ENCODE measurements at regions not wholly inside any gene's neighbourhood (a gene's known extent, or its start where the extent isn't known, plus 50 kb on each side); places are given as distances from the start of the nearest gene placed in this dataset.
"Not testable (repeated sequence)": the region's sequence is repeated elsewhere in the genome, so short reads cannot be mapped to it uniquely, and the experiment has no call there.

DNA sequence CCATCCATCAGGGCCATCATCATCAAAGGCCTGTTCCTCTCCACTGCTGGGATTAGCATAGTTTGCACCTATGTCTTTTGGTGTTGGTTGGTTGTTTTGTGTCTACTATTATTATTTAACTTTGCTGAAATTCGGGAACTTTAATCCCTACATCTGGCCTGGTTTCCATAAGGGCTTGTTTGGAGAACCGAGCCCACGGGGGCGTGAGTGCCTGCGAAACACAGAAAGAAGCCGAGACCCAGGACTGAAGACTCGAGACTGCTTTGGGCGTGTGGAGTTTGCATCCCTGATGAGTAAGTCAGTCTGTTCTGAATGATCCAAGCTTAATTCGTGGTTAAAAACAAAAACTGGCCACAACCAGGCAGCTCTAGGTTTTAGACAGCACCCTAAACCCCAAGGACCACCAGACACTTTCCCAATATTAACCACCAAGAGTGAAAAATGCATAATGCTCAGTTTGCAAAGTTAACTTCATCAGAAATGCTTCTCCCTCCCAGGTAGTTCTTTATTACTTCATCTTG lies 195.6 kb downstream of the BCL2L11 start:
- DNase-seq (ENCODE audit: low spot score) = not testable (repeated sequence)

DNA sequence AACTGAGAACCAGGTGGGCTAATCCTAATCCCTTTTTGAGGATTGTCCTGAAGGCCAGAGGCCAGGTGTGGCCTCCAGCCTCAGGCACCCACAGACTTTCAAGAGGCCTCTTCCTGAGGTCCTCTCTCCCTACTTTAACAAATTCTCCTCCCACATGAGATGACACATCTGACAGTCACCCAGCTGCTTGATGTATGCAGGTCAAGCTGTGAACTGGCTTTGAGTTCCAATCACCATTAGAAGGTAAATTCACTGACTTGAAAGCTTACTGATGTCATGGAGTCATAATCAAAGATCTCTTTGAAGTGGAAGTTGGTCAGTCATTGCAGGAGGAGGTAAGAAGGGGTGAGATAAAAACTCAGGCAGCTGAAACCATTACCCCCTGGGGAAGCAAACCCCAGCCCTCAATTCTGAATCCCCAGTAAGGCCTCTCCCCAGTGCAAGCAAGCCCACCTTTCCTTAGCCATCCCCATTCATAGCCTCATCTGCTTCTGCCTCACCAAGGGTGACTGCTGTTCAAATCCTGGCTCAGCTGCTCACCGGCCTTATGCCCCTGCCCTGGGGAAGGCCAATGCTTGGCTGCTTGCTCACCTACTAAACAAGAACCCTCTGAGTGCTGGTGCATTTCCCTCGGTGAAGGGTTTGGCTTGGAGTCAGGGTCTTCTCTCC lies 196.3 kb downstream of the BCL2L11 start:
- DNase-seq (ENCODE audit: low spot score) = not testable (repeated sequence)

DNA sequence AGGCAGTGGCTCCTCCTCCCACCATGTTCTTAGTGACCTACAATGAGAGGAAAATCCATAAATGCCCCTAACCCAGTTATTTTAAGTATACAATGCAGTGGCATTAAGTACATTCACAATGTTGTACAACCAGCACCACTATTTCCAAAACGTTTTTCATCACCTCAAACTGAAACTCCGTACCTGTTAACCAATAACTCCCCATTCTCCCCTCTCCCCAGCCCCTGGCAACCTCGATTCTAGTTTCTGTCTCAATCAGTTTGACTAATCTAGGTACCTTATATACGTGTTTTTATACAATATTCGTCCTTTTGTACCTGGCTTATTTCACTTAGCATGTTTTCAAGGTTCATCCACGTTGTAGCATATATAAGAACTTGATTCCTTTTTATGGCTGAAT lies 198.8 kb downstream of the BCL2L11 start:
- DNase-seq (ENCODE audit: low spot score) = not testable (repeated sequence)

DNA sequence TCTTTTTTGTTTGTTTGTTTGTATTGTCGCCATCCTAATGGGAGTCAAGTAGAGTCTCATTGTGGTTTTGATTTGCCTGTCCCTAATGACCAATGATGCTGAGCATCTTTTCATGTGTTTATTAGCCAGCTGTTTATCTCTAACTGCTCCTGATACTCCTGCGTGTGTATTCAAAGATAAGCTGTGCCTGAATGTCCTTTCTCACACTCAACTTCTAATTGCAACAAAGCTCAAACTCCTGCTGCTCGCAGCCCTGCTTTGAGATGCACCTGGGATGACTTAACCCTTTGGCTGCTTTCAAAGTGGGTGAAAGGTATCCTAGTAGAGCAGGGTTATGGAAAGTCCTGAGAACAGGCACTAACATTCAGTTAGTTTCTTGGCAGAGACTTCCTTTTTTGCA lies 199.6 kb downstream of the BCL2L11 start:
- DNase-seq (ENCODE audit: low spot score) = not testable (repeated sequence)

DNA sequence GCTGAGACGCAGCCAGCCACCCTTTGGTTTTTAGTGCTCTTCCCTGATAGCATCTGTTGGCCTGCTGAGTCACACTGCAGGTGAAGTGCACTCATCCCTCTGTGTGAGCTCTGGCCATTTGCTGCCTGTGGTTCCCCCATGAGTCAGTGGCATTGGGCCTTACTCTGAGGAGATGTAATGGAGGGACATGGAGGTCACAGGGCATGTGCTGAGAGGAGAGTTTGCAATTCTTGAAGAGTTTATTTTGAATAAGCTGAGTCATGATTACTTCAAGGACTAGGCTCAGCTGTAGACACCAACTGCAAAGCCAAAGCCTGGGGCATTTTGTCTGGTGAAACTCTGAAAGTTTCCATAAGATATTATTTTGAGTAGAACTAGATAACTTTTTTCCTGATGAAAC lies 200.3 kb downstream of the BCL2L11 start:
- not testable (repeated sequence) for DNase-seq (ENCODE audit: low spot score)

DNA sequence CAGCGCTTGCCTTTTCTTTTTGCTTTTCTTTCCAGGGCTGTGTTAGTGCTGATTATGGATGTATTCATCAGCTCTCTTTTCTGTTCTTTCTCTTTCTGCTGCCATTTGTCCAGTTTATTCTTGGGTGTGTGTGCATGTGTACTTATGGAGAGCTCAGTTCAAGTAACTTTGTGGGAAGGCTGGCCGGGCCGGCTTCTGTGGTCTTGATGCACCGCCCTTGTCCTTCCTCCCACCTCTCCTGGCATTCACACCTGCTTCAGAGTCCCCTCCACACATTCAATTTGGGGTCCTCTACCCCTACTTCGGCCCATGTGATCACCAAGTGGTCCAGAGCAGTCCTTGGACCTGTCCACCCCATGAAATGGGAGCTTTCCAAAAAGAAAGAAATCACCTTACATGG lies 202.7 kb downstream of the BCL2L11 start:
- not testable (repeated sequence) for DNase-seq (ENCODE audit: low spot score)

DNA sequence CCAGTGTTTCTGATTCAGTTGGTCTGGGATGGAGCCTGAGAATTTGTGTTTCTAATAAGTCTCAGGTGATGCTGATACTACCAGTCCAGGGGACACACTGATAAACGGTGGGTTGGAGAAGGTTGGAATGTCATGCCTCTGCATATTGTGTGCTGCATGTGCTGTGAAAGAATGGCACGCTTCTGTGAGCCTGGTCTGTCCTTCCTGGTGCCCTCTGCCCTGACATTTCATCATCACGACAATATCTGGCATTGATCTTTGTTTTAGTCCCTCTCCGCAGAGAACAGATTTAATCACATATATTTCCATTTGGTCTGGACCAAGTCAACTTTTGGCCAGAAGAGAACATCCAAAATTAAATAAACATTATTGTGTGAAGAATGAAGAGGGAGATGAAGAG lies 207.0 kb downstream of the BCL2L11 start:
- DNase-seq (ENCODE audit: low spot score) = not testable (repeated sequence)

DNA sequence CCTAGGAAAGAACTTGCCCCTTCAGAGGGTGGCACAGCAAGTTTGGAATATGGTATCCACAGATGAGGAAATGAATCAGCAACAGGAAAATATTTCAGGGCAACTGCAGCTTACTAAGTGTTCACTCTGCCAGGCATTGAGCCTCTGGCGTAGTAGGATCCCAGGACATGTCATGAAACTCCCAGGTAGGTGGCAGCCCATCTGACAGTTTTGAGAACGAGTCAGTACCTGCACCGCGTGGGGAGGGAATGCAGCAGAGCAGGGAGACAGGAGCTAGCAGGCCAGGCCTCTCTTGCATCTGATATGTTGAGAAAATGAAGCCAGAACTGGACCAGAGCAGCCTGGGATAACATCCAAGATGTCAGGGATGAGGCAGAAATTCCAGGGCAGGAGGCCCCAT lies 208.6 kb downstream of the BCL2L11 start:
- DNase-seq (ENCODE audit: low spot score) = not testable (repeated sequence)

DNA sequence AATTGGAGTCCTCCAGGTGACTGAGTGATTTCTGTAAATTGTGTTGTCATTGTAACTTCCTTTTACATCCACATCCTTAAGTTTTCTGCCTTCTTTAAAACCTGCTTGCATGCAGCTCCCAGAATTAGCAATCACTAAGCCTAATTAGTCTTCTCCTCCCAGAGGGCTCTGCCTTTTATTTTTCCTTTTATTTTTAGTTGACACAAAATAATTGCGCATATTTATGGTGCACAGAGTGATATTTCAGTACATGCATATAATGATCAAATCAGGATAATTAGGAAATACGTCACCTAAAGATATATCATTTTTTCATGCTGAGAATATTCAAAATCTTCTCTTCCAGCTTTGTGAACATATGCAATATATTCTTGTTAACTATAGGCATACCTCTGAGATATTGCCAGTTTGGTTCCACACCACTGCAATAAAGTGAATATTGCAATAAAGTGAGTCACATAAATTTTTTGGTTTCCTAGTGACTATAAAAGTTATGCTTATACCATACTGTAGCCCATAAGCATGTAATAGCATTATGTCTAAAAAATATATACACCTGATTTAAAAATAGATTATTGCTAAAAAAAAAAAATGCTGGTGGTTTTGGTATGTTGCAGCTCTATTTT lies 210.5 kb downstream of the BCL2L11 start:
- not testable (repeated sequence) for DNase-seq (ENCODE audit: low spot score)

DNA sequence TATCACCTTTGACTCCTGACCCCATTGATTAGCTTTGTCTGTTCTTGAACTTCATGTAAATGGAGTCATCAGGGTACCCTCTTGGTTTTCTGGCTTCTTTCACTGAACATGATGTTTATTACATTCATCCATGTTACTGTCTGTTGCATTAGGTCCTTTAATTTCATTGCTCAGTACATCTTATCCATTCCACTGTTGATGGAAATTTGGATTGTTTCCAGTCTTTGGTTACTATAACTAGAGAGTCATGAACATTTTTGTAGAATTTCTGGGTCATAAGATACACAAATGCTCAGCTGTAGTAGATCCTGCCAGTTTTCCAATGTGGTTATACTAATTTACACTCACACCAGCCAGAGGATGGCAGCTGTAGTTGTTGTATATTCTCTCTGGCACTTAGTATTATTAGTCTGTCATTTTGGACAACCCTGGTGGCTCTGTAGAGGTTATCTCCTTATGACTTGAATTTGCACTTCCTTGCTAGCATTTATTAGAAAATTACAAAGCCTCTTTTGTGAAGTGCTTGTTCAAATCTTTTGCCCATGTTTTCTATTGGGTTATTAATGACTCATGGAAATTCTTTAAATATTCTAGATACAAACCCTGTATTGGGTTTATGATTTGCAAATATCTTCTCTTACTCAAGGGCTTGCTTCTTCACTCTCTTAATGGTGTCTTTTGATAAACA lies 214.7 kb downstream of the BCL2L11 start:
- DNase-seq (ENCODE audit: low spot score) = not testable (repeated sequence)

DNA sequence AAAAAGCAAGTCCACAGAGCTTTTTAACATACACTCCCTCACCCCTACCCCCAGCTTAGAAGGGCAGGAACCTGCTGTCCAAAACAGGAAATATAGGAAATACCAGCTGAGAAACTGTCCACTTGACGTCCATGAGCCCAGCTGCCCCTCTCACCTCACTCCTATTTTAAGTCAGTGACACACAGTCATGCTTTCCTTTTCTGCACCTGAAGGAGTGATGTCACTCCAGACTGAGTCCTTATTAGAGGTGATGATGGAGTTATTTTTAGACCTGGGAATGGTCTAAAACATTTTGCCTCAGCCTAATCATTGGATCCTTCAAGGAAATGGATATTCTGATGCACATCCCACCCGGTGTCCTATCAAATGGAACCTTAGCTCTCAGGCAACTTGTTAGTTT lies 217.8 kb downstream of the BCL2L11 start:
- not testable (repeated sequence) for DNase-seq (ENCODE audit: low spot score)

DNA sequence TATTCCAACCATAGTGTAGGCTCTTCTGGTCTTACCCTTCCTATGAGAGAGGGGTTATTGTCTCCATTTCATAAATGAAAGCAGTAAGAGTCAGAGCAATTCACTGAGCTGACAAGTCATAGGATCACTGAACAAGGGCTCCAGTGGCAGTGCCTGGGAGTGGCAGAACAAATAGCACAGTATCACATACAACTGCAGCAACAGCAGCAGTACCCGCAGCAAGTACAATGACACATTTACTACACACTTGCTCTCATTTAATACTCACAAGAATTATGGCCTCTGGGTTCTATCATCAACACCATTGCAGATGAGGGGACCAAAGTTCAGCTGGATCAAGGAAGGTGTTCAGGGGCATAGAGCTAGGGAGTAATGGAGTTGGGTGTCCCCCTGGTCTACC lies 218.8 kb downstream of the BCL2L11 start:
- DNase-seq (ENCODE audit: low spot score) = not testable (repeated sequence)

DNA sequence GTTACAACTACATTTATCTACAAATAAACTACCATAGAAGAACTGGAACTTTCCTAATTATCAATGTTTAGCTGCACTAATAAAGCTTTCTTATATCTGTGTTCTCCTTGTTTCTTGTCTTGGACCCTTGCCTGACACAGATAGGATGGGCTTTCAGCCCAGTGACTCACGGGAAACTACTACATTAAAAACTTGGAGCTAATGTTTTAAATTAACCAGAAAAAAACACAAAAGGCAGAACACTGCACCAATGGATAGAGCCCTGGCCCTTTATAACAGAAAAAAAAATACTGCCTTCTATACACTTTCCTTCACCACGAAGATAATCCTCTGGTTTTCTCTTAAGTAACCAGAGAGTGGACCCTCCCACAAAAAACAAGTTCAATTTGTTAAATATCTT lies 223.9 kb downstream of the BCL2L11 start:
- DNase-seq (ENCODE audit: low spot score) = not testable (repeated sequence)

DNA sequence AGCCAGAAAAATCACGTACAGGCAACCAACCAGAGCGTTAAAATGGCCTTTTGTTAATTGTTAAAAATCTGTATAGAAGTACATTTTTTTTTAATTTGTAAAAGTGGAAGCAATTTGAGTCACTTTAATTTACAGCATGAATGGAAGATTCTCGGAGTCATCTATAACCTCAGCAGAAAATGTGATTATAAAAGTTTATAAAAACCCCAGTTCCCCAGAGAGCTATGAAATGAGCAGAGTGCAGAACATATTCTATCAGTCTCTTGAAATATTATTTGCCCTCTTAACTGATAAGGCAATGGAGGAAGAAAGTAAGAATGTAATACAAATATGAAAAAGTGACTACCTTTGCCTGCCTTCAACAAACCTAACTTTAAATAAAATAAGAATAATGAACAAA lies 224.7 kb downstream of the BCL2L11 start:
- DNase-seq (ENCODE audit: low spot score) = not testable (repeated sequence)

DNA sequence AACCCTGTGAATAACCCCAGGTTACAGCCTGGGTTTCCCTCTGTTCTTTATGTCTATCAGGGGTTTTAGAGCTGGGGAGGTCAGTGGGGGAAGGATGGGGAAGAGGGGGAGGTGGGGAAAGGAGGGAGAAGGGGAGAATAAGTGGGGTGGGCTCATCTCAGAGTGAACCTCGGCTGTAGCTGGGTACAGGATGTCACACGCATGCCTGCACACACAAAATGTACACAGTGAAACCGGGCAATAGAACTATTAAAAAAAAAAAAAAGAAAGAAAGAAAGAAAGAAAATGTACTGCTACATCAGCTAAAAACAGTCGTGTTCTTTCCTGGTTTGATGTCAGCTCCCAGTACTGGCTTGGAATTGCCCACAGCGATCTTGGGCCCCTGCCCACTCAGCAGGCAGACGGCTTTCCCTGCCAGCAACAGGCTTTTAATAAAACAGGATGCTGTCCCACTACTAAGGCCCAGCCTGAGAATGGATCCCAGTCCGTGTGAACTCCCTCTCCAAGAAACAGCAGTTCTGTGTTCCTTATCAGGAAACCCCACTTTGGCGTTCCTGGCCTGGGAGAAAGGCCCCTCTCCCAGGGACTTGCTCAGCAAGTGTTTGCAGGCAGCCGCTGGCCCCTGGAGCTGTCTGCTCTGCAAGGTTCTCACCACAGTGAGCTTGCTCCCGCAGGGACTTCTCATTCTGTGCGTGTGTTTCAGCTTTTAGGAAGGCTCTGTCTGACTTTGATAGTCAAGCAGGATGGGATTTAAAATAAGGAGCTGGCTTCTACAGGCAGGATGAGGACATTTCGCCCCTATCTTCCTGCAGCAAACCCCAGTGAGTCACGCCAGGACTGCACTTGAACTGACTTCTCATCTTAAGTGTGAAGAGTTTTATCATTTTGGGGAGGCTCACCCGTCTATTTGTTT lies 225.6 kb downstream of the BCL2L11 start:
- DNase-seq (ENCODE audit: low spot score) = not testable (repeated sequence)

DNA sequence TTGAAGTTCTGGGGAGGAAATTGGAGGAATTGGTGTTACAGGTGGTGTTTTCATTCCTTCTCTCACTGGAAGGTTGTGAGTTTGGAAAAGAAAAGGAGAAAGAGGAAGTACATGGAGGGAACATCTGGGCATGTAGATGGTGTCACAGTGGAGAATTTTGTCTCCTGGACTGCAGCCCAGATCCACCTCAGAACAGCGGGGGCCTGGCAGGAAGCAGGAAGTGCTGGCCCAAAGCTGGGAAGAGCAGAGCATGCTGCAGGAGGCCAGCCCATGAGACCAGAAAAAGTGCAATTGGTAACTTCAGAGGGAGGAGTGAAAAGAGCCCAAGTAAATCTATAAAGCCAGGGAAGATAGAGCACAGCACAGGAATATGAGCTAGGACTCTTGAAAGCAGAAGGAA lies 227.0 kb downstream of the BCL2L11 start:
- not testable (repeated sequence) for DNase-seq (ENCODE audit: low spot score)

DNA sequence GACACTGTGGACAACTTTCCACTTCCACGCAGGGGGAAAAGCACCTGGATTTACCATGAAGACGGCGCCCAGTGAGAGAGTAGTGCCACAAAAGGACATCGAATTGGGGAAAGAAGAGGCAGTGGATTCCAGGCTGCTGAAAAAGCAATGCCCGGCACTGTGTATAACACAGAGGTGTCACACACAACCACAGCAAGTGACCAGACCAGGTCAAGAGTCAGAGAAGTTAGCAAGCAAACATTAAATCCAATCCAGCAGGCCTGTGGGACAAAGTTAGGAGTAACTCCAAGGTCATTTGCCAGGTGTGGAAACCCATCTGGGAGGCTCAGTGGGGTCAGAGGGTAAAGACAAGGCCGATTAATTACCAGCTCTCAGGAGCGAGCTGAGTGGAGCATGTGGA lies 227.6 kb downstream of the BCL2L11 start:
- DNase-seq (ENCODE audit: low spot score) = not testable (repeated sequence)

DNA sequence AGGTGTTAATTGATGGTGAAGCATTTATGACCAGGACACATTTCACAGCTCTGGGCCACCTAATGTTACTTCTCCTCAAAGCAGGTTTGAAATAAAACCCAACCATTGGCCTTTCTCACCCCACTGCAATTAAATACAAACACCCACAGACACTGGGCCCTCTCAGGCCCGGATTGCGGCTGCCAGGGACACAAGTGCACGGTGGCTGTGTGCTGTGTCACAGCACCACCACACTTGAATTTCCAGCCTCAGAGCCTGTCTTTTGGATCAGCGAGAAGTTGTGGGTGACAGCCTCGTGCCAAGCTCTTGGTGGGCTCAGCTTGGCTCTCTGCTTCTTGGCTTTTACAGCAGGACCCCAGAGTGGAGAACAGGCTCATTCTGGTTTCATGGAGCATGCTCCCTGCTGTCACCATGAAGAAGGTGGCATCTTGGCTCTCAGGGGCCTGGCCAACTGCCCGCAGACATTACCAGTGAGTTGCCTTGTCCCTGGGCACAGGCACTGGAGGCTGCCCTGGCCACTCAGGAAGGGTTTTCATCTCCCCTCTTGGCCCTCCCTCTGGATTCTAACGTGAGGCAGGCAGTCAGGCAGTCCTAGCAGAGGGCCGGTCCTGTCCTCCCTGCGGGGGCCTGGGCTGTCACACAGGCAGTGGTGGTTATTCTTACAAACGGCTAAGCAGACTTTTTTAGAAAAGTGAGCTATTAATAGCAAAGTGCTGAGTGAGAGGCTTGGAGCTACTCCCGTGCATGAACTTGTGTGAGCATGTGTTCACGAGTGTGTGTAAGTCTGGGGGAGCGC lies 234.5 kb downstream of the BCL2L11 start:
- not testable (repeated sequence) for DNase-seq (ENCODE audit: low spot score)

DNA sequence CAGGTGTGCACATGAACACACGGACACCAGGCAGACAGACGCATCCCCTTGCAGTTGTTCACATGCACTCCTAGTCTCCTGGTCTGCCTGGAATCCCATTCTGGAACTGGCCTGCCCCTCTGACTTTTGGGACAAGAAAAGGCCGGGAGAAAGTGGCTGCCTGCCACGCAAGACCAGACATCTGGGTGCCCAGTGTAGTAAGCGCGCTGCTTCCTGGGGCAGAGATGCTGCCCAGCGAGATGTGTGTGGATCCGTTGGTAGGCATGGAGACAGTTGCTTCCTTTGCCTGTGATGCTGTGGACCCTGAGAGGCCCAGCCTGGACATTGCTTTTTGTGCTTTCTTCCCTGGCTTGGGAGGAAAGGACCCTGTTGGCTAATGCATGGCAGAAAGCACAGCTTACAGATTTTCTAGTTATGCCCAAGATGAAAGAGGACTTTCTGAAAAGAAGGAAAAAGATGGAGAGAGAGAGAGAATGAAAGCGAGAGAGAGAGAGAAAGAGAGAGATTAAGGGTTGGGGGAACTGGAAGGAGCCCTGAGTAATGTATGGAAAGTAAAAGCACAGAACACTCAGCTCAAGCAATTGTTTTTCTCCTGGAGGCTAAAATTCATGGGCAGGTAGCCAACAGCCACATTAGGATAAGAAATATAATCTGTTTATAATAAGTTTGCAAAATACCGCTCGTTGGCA lies 235.3 kb downstream of the BCL2L11 start:
- not testable (repeated sequence) for DNase-seq (ENCODE audit: low spot score)

DNA sequence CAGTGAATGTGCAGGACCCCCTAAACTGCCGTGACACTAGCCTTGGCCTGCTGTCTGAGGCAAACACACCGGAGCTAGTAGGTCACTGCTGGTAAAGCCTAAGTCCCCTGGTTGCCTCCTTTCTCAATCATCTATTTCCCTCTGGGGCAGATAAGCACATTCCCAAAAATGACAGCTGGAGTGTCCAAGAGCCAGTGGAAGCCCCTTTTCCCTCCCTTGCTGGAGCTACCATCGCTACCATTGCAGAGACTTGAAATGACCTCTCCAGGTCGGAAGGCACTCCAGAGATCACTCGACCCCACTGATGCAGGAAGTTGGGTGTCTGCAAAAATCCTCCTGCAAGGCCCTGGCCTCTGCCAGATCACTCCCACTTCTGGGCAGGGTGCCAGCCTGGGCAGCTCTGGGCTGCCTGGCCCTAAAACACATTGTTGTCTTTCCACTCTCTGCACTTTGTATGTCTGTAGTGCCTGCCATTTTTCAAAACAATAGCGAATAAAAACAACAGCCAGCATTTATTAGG lies 235.9 kb downstream of the BCL2L11 start:
- DNase-seq (ENCODE audit: low spot score) = not testable (repeated sequence)
